Ishikawa (cell line): ENCODE measurements at regions not wholly inside any gene's neighbourhood (a gene's known extent, or its start where the extent isn't known, plus 50 kb on each side); places are given as distances from the start of the nearest gene placed in this dataset.

Experiments used
- CEBPB ChIP-seq: IDR thresholded peaks from 2 replicates; pipeline ENCODE4 v1.6.1; 2012
- CREB1 ChIP-seq: IDR thresholded peaks from 2 replicates; pipeline ENCODE4 v1.6.1; 2012; ENCODE audit warnings: low read depth
- EGR1 ChIP-seq: IDR thresholded peaks from 2 replicates; pipeline ENCODE4 v1.6.1; 2012
- EP300 ChIP-seq: IDR thresholded peaks from 2 replicates; pipeline ENCODE4 v1.6.1; 2012; ENCODE audit warnings: borderline replicate concordance
- FOXM1 ChIP-seq: IDR thresholded peaks from 2 replicates; pipeline ENCODE4 v1.6.1; 2012; ENCODE audit warnings: low read depth, borderline replicate concordance
- NFIC ChIP-seq: IDR thresholded peaks from 2 replicates; pipeline ENCODE4 v1.6.1; 2012
- RAD21 ChIP-seq: IDR thresholded peaks from 2 replicates; pipeline ENCODE4 v1.6.1; 2012; ENCODE audit warnings: low read depth
- TAF1 ChIP-seq: IDR thresholded peaks from 2 replicates; pipeline ENCODE4 v1.6.1; 2012; ENCODE audit warnings: low read depth, mild to moderate bottlenecking
- TCF12 ChIP-seq: IDR thresholded peaks from 2 replicates; pipeline ENCODE4 v1.6.1; 2012; ENCODE audit warnings: low read depth
- TEAD4 ChIP-seq: IDR thresholded peaks from 2 replicates; pipeline ENCODE4 v1.6.1; 2012
- YY1 ChIP-seq: IDR thresholded peaks from 2 replicates; pipeline ENCODE4 v1.6.1; 2012; ENCODE audit warnings: low read depth
- ZBTB7A ChIP-seq: IDR thresholded peaks from 2 replicates; pipeline ENCODE4 v1.6.1; 2012; ENCODE audit warnings: low read depth
- TF ChIP-seq, protein P1 (sequence below): IDR thresholded peaks from 2 replicates; pipeline ENCODE4 v1.6.1; 2012; ENCODE audit warnings: low read depth, mild to moderate bottlenecking
- TF ChIP-seq, protein P2 (sequence below): IDR thresholded peaks from 2 replicates; pipeline ENCODE4 v1.6.1; 2012
- TF ChIP-seq, protein P3 (sequence below): IDR thresholded peaks from 2 replicates; pipeline ENCODE4 v1.6.1; 2012

DNA sequence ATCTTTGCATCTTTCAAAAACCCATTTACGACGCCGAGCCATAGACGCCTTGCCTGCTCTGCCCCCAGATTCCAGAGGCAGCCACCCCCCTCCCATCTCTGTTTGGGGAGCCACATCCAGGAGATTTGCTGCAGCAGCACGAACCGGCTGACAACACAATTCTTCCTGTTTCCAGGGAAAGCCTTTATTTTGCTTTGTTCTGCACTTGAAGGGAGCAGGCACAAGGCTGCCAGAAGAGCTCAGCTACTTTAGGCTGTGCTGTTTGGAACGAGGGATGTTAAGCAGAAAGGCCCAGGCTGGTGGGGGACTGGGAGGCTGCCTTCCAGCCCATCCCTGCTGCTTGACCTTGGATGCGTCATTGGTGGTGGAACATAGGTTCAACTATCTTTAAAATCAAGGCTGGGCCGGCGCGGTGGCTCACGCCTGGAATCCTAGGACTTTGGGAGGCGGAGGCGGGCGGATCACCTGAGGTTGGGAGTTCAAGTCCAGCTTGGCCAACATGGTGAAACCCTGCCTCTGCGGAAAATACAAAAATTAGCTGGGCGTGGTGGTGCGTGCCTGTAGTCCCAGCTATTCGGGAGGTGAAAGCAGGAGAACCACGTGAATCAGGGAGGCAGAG lies 243.9 kb downstream of the MIAT start:
- TF ChIP-seq EP300 (no peak), NFIC (no peak), TEAD4 (no peak), TCF12 (no peak), ZBTB7A (no peak), YY1 (no peak), CREB1 (no peak), TAF1 (no peak), EGR1 (no peak), CEBPB (no peak), FOXM1 (no peak), RAD21 (no peak)
- TF ChIP-seq, protein P1, sequence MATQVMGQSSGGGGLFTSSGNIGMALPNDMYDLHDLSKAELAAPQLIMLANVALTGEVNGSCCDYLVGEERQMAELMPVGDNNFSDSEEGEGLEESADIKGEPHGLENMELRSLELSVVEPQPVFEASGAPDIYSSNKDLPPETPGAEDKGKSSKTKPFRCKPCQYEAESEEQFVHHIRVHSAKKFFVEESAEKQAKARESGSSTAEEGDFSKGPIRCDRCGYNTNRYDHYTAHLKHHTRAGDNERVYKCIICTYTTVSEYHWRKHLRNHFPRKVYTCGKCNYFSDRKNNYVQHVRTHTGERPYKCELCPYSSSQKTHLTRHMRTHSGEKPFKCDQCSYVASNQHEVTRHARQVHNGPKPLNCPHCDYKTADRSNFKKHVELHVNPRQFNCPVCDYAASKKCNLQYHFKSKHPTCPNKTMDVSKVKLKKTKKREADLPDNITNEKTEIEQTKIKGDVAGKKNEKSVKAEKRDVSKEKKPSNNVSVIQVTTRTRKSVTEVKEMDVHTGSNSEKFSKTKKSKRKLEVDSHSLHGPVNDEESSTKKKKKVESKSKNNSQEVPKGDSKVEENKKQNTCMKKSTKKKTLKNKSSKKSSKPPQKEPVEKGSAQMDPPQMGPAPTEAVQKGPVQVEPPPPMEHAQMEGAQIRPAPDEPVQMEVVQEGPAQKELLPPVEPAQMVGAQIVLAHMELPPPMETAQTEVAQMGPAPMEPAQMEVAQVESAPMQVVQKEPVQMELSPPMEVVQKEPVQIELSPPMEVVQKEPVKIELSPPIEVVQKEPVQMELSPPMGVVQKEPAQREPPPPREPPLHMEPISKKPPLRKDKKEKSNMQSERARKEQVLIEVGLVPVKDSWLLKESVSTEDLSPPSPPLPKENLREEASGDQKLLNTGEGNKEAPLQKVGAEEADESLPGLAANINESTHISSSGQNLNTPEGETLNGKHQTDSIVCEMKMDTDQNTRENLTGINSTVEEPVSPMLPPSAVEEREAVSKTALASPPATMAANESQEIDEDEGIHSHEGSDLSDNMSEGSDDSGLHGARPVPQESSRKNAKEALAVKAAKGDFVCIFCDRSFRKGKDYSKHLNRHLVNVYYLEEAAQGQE, result no peak
- TF ChIP-seq, protein P2, sequence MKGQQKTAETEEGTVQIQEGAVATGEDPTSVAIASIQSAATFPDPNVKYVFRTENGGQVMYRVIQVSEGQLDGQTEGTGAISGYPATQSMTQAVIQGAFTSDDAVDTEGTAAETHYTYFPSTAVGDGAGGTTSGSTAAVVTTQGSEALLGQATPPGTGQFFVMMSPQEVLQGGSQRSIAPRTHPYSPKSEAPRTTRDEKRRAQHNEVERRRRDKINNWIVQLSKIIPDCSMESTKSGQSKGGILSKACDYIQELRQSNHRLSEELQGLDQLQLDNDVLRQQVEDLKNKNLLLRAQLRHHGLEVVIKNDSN, result no peak
- TF ChIP-seq, protein P3, sequence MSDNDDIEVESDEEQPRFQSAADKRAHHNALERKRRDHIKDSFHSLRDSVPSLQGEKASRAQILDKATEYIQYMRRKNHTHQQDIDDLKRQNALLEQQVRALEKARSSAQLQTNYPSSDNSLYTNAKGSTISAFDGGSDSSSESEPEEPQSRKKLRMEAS, result no peak

DNA sequence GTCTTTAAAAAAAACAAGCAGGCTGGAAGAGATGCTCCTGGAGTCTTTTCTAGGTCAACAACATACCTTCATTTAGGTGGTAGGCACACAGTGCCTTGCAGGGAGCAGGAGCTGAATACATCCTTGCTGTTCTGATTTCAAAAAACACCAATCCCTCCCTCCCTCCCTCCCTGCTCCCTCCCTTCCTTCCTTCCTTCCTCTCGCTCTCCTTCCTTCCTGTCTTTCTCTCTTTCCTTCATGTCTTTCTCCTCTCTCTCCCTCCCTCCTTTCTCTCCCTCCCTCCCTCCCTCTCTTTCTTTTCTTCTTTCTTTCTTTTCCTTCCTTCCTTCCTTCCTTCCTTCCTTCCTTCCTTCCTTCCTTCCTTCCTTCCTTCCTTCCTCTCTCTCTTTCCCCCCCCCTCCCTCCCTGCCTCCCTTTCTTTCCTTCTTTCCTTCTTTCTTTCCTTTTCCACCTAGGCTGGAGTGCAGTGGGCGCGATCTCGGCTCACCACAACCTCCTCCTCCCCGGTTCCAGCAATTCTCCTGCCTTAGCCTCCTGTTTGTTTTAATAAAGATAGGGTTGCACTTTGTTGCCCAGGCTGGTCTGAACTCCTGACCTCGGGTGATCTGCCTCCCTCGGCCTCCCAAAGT lies 245.1 kb downstream of the MIAT start:
- TF ChIP-seq, protein P1, result no peak
- no peak for TF ChIP-seq CEBPB
- no peak for TF ChIP-seq EP300
- TF ChIP-seq RAD21, result no peak
- no peak for TF ChIP-seq YY1
- TF ChIP-seq, protein P2, result no peak
- TF ChIP-seq NFIC, result no peak
- TF ChIP-seq ZBTB7A, result no peak
- no peak for TF ChIP-seq FOXM1
- no peak for TF ChIP-seq CREB1
- no peak for TF ChIP-seq TCF12
- TF ChIP-seq TAF1, result no peak
- TF ChIP-seq TEAD4, result no peak
- TF ChIP-seq EGR1, result no peak
- TF ChIP-seq, protein P3, result no peak

DNA sequence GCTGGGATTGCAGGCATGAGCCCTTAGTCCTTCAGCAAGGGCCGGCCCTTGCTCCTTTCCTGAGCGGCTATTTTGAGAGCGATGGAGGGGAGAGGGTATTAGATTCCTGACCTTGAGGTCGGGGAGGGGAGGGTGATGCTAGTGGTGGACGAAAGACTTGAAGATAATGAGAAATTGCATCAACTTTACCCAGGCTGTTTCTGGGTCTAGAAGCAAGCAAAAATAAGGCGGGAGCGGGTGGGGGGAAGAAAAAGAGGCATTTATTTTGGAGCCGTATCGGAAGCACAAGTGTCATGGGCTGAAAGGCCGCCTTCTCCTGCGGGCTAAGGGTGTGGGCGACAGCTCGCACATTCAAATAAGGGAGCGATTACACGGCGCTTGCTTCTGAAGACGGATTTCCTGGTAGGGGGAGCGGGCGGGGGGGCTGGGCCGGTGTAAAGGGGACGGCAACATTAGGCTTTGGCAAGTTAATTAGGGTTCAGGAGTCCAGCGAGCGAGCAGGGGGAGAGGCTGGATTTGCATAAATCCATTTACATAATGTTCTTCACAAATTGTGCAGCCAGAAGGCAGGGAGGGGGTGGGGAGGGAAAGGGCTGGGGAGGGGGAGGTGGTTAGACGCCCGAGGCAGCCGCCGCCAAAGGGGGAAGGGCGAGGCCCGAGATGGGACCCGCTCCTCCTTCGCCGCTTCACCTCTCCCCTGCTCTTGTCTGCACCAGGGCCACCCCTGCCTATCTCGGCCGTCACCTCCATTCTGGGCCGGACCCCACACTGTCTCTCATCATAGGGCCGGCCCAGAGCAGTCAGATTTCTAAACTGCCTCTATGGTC lies 245.9 kb downstream of the MIAT start:
- TF ChIP-seq CEBPB, result no peak
- TF ChIP-seq FOXM1, result no peak
- no peak for TF ChIP-seq NFIC
- TF ChIP-seq EGR1, result no peak
- no peak for TF ChIP-seq TAF1

DNA sequence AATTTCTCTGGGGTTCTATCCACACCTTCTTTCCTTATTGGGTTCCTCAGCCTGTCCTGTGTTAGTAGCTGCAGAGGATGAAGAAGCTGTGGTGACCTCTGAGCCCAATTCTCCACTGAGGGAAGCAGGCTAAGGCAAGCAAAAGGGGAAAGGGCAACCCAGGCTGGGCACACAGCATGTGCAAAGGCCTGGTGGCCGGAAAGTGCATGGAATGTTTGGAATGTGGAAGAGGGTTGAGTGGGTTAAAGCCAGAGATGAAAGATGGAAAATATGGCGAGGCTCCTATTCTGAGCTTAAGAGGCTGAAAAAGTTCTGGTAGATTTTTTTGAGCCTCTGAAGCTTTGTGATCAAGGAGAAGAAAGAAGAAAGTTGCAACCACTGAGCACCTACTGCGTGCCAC lies 247.1 kb downstream of the MIAT start:
- TF ChIP-seq TAF1 (no peak), ZBTB7A (no peak)
- TF ChIP-seq, protein P3, result no peak

DNA sequence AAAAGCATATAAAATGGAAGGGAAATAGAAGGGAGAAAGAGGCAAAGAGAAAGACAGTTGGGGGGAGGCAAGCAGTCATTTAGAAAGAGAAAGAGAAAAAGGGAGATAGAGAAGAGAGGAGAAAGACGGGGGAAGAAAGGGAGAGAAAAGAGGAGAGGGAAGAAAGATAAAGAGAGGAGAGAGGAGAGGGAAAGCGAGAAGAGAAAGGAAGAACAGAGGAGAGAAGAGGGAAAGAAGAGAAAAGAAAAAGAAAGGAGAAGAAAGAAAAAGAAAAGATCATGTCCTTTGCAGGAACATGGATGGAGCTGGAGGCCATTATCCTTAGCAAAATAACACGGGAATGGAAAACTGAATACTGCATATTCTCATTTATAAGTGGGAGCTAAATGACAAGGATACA lies 247.7 kb downstream of the MIAT start:
- TF ChIP-seq TAF1 (no peak), YY1 (no peak), EGR1 (no peak), TEAD4 (no peak), NFIC (no peak), ZBTB7A (no peak), EP300 (no peak), CEBPB (no peak), FOXM1 (no peak), TCF12 (no peak), RAD21 (no peak), CREB1 (no peak)
- TF ChIP-seq, protein P1, result no peak
- TF ChIP-seq, protein P2, result no peak
- TF ChIP-seq, protein P3, result no peak
